Coronary artery (tissue), 2 donors: ENCODE measurements at regions not wholly inside any gene's neighbourhood (a gene's known extent, or its start where the extent isn't known, plus 50 kb on each side); places are given as distances from the start of the nearest gene placed in this dataset.

Experiments
- DNase-seq: peaks from one replicate; pipeline ENCODE4 v3.0.0-alpha.2; 2017; ENCODE audit warnings: low spot score
- H3K27ac ChIP-seq, 2 donors: fragments of 200-600 bp; sonication (generic); one replicate each; pipeline ENCODE4 v1.5.1; 2016 to 2019
- H3K4me3 ChIP-seq: fragments of 200-600 bp; sonication (generic); 2 replicates; pipeline ENCODE4 v1.5.1; 2016; ENCODE audit warnings: mild to moderate bottlenecking, moderate library complexity
- TF ChIP-seq, protein P1 (sequence below): fragments of 200-600 bp; sonication (generic); IDR thresholded peaks from one replicate; pipeline ENCODE4 v1.5.1; 2019; ENCODE audit warnings: antibody characterized with exemption

DNA sequence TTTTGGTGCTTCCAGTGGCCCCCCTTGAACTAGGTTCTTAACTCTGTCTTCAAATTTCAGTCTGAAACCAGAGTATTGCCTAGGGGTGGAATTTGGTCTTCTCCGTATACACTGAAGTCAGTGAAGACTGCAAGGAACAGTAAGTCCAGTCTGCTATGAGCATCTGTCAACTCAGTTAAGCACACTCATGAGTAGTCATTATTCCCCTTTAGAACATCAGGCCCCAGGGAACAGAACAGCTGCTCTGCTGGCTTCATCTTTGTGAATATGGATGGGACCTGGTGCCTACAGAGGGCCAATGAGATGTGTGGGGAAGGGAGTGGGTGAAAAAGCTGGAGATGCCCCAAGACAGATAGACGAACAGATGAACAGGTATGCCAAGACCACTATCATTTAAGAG lies 85.2 kb upstream of the PRR23C start:
- Histone ChIP-seq H3K27ac (no peak overlapping the region), H3K4me3 (no peak overlapping the region)
- TF ChIP-seq, protein P1, sequence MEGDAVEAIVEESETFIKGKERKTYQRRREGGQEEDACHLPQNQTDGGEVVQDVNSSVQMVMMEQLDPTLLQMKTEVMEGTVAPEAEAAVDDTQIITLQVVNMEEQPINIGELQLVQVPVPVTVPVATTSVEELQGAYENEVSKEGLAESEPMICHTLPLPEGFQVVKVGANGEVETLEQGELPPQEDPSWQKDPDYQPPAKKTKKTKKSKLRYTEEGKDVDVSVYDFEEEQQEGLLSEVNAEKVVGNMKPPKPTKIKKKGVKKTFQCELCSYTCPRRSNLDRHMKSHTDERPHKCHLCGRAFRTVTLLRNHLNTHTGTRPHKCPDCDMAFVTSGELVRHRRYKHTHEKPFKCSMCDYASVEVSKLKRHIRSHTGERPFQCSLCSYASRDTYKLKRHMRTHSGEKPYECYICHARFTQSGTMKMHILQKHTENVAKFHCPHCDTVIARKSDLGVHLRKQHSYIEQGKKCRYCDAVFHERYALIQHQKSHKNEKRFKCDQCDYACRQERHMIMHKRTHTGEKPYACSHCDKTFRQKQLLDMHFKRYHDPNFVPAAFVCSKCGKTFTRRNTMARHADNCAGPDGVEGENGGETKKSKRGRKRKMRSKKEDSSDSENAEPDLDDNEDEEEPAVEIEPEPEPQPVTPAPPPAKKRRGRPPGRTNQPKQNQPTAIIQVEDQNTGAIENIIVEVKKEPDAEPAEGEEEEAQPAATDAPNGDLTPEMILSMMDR: no peak

DNA sequence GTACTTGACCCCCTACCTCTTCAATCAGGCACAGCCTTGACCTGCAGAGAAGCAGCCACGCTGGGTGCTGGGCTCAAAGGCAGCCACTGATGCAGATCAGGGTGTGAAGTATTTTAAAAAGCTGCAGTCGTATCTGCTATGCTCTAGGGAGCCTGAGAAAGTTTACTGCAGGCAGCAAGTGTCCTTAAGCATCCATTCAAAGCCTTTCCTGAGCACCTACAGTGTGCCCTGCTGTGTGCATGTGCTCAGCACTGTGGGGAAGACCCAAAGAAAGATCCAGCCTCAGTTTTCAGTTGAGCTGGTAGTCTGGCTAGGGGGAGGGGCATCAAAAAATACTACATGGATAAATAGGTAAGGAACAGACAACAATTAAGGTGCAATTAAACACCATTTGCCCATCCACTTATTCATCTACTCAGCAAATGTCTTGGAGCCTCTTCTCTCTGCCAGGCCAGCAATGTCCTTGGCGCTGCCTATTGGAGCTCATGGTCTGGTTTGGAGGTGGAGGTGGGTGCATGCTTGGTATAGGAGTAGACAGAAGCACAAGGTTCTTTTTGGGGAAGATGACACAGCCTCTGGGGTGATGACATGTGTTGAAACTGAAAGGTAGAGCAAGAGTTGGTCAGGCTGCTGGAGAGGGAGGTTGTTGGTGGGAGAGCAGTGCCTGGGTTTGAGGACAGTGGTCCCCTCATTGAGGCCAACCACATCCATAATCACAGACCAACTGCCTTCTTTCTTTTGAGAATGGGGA lies 85.9 kb upstream of the PRR23C start:
- TF ChIP-seq, protein P1: no peak
- Histone ChIP-seq H3K27ac (no peak overlapping the region), H3K4me3 (no peak overlapping the region)
- no peak for DNase-seq

More for the DNA sequence above, 85.2 kb upstream of the PRR23C start:
- DNase-seq: no peak

DNA sequence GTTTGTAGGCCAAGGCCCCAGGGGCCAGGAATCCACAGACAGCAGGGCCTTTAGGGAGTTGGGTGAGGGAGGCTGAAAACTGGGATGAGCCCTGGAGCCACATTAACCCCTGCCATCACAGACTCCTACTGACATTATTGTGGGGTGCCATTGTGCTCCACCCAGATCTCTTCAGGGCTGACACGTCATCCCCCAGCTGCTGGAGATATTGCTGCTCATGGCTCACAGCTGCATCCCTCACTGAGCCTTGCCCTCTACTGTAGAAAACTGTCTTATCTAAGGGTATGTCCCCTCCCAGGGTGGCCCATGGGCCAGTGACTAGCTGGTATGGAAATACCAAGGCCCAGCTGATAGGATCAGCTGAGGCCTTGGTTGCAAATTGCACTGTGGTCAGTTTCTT lies 87.3 kb upstream of the PRR23C start:
- DNase-seq: no peak
- Histone ChIP-seq H3K27ac (no peak overlapping the region), H3K4me3 (no peak overlapping the region)
- TF ChIP-seq, protein P1: no peak

DNA sequence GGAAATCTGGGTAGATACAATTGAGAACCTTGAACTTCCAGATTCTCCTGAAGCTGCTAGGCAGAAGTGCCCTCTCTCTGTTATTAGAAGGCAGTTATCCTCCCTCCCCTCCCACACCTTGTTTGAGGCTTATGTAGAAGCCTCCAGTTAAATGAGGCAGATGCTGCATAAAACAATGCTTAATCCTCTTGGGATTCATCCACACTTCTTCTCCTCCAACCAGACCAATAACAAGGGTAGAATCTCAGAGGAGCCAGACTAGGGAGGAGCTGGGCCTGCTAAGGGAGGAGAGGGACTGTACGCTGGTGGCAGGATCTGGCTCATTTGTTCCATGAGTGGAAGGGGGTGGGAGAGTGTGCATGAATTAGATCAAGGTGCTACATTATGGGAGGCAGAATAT lies 88.3 kb upstream of the PRR23C start:
- TF ChIP-seq, protein P1: no peak
- H3K4me3 ChIP-seq: no peak overlapping the region
- no peak overlapping the region for H3K27ac ChIP-seq
- no peak for DNase-seq

DNA sequence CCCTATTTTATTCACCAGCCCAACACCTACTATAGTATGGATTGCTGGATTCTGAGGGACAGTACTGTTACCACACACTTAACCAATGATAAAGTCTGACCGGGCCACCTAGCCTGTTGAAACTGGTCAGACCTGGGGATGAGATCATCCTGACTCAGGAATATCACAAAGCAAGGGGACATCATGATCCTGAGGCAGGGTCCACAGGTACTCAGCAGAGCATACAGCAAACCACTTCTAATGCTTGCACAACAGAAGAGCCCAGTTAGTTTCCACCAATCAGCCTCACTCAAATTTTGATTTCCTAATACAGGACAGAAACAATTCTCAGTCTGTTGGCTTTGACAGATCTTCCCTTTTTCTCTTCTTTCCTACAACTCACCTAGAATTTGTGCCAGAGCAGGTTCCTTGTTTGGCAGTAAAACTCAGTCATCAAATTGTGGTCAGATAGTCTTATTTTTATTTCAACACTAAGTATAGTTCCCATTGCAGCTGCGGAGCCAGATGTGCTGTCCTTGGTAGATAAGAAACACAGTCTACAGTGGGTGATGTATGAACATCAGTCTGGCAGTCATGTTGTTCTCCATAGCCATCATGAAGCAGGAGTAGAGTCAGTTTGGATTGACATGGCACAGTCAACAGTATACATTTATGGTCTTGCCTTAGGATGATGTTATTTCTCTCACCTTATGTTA lies 90.1 kb upstream of the PRR23C start:
- no peak for DNase-seq
- TF ChIP-seq, protein P1: no peak
- Histone ChIP-seq H3K4me3 (no peak overlapping the region), H3K27ac (no peak overlapping the region)

DNA sequence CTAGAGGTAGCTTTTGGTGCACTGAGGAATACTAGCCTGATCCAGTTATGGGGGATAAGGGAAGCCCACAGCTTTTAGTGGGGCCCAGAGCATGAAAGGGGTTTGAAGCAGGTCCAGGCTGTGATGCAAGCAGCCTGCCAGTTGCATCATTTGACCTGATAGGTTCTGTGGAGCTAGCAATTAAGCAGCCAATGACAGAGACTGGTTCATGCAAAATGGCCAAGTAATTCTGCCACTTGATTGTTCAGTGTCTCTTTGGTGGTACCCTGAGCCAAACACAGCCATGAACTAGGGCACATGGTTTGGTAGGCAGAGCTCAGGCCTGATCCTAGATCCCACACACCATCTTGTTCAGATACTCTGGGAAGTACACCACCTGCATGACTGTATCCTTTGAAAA lies 91.0 kb upstream of the PRR23C start:
- DNase-seq: no peak
- Histone ChIP-seq H3K27ac (no peak overlapping the region), H3K4me3 (no peak overlapping the region)
- TF ChIP-seq, protein P1: no peak
